Liver (tissue), 8 donors: ENCODE measurements at regions not wholly inside any gene's neighbourhood (a gene's known extent, or its start where the extent isn't known, plus 50 kb on each side); places are given as distances from the start of the nearest gene placed in this dataset.

Source experiments
- DNase-seq: peaks from one replicate; pipeline ENCODE4 v3.0.0-alpha.2; 2017; ENCODE audit warnings: low spot score
- H3K27ac ChIP-seq, 2 donors: one replicate each; pipeline ENCODE4 v1.7.0; 2013; ENCODE audit warnings: inconsistent platforms in 2 of 2, low read length in 2 of 2, control low read depth in 1 of 2, low read depth in 1 of 2, mild to moderate bottlenecking in 1 of 2
- H3K27me3 ChIP-seq, 4 donors: one replicate each; pipeline versions ENCODE4 v1.6.1 to v1.7.0; 2013; ENCODE audit warnings: low read length in 3 of 4, inconsistent platforms in 1 of 4, mild to moderate bottlenecking in 1 of 4, moderate library complexity in 1 of 4; ENCODE audit not compliant: control insufficient read depth in 4 of 4, insufficient read depth in 4 of 4
- H3K36me3 ChIP-seq, 4 donors: one replicate each; pipeline versions ENCODE4 v1.6.1 to v1.7.0; 2013; ENCODE audit warnings: low read length in 3 of 4, mild to moderate bottlenecking in 3 of 4, low read depth in 1 of 4, moderate library complexity in 1 of 4; ENCODE audit not compliant: control insufficient read depth in 4 of 4, insufficient read depth in 3 of 4
- H3K4me1 ChIP-seq, 4 donors: one replicate each; pipeline versions ENCODE4 v1.6.1 to v1.7.0; 2013; ENCODE audit warnings: low read length in 3 of 4, mild to moderate bottlenecking in 3 of 4, moderate library complexity in 1 of 4; ENCODE audit not compliant: control insufficient read depth in 4 of 4, insufficient read depth in 4 of 4
- H3K4me3 ChIP-seq, 3 donors: one replicate each; pipeline versions ENCODE4 v1.6.1 to v1.7.0; 2013; ENCODE audit warnings: low read length in 3 of 3, control low read depth in 1 of 3, low read depth in 1 of 3, mild to moderate bottlenecking in 1 of 3
- H3K9ac ChIP-seq, 2 donors: one replicate each; pipeline ENCODE4 v1.7.0; 2013; ENCODE audit warnings: low read length in 2 of 2, mild to moderate bottlenecking in 2 of 2, moderate library complexity in 2 of 2, control low read depth in 1 of 2, low read depth in 1 of 2
- H3K9me3 ChIP-seq, 4 donors: one replicate each; pipeline versions ENCODE4 v1.6.1 to v1.7.0; 2013; ENCODE audit warnings: low read length in 3 of 4; ENCODE audit not compliant: control insufficient read depth in 4 of 4
- ATF3 ChIP-seq: IDR thresholded peaks from 2 replicates; pipeline ENCODE4 v1.6.1; 2016; ENCODE audit warnings: antibody characterized with exemption
- CTCF ChIP-seq: fragments of 150-350 bp; IDR thresholded peaks from 2 replicates; pipeline ENCODE4 v1.5.1; 2017; ENCODE audit warnings: improper control_type of control experiment, low read depth, low read length; ENCODE audit not compliant: missing input control
- FOXA1 ChIP-seq: IDR thresholded peaks from 2 replicates; pipeline ENCODE4 v1.6.1; 2016; ENCODE audit warnings: antibody characterized with exemption
- FOXA2 ChIP-seq: IDR thresholded peaks from 2 replicates; pipeline ENCODE4 v1.6.1; 2016; ENCODE audit warnings: antibody characterized with exemption
- GABPA ChIP-seq, 2 donors: IDR thresholded peaks in 1 of 2; conservative IDR thresholded peaks in 1 of 2; 2 replicates each; pipeline ENCODE4 v1.6.1; 2016; ENCODE audit warnings: antibody characterized with exemption in 2 of 2, mild to moderate bottlenecking in 1 of 2, moderate library complexity in 1 of 2
- HNF4A ChIP-seq, 2 donors: conservative IDR thresholded peaks; 2 replicates each; pipeline ENCODE4 v1.6.1; 2016; ENCODE audit warnings: antibody characterized with exemption in 2 of 2, mild to moderate bottlenecking in 2 of 2
- HNF4G ChIP-seq: IDR thresholded peaks from 2 replicates; pipeline ENCODE4 v1.6.1; 2016; ENCODE audit warnings: antibody characterized with exemption
- JUND ChIP-seq, 2 donors: IDR thresholded peaks; 2 replicates each; pipeline ENCODE4 v1.6.1; 2016; ENCODE audit warnings: antibody characterized with exemption in 2 of 2
- MAX ChIP-seq: IDR thresholded peaks from 2 replicates; pipeline ENCODE4 v1.6.1; 2016; ENCODE audit warnings: antibody characterized with exemption
- NR2F2 ChIP-seq: IDR thresholded peaks from 2 replicates; pipeline ENCODE4 v1.6.1; 2016; ENCODE audit warnings: antibody characterized with exemption
- RAD21 ChIP-seq, 2 donors: IDR thresholded peaks; 2 replicates each; pipeline ENCODE4 v1.6.1; 2016; ENCODE audit warnings: antibody characterized with exemption in 2 of 2, mild to moderate bottlenecking in 2 of 2
- SP1 ChIP-seq: IDR thresholded peaks from 2 replicates; pipeline ENCODE4 v1.6.1; 2018; ENCODE audit warnings: antibody characterized with exemption, mild to moderate bottlenecking
- TAF1 ChIP-seq: conservative IDR thresholded peaks from 2 replicates; pipeline ENCODE4 v1.6.1; 2016; ENCODE audit warnings: antibody characterized with exemption, mild to moderate bottlenecking
- YY1 ChIP-seq: IDR thresholded peaks from 2 replicates; pipeline ENCODE4 v1.6.1; 2016; ENCODE audit warnings: antibody characterized with exemption, mild to moderate bottlenecking
- ZBTB33 ChIP-seq: IDR thresholded peaks from 2 replicates; pipeline ENCODE4 v1.6.1; 2016; ENCODE audit warnings: antibody characterized with exemption
- WGBS: extraction: QIAGEN DNeasy Blood & Tissue Kit; methylation state at CpG from one replicate; pipeline ENCODE4 v1.1.7; 2013; 5-methylcytosine and 5-hydroxymethylcytosine counted together
- donor health status: healthy.
- donor health status: healthy.
- donor health status: healthy.
- donor health status: healthy.
- donor health status: healthy.

GRCh38 chr12:29044799-29045198 lies 104.3 kb upstream of the FAR2 start:
- H3K9ac ChIP-seq, result no peak overlapping the region
- H3K27ac ChIP-seq, result no peak overlapping the region
- no peaks in the 10 kb centered on the region for H3K9me3 ChIP-seq
- TF ChIP-seq ATF3 (no peak), YY1 (no peak), RAD21 (IDR thresholded peaks at IDR 0.05) (no peak), MAX (no peak)
- DNase-seq, result no peak
- no peaks in the 10 kb centered on the region for H3K4me1 ChIP-seq
- H3K27me3 ChIP-seq, result no peaks in the 10 kb centered on the region
- no peaks in the 10 kb centered on the region for H3K36me3 ChIP-seq
- 2% methylated on average over 2 of the region's 2 CpGs for WGBS
- no peak overlapping the region for H3K4me3 ChIP-seq

- Histone ChIP-seq H3K9me3 (peaks cover 0 to 3% (median 2%) of the 10 kb centered on the region in 4 donors), H3K27me3 (peaks cover 0 to 3% (median 0%) of the 10 kb centered on the region in 4 donors), H3K4me1 (no peaks in the 10 kb centered on the region), H3K4me3 (no peak overlapping the region), H3K36me3 (no peaks in the 10 kb centered on the region), H3K9ac (no peak overlapping the region), H3K27ac (no peak overlapping the region)
- 70% methylated on average over 4 of the region's 4 CpGs for WGBS
- DNase-seq, result no peak
- TF ChIP-seq HNF4A (conservative IDR thresholded peaks at IDR 0.05), result no peak
- no peak for TF ChIP-seq ATF3
- no peak for TF ChIP-seq HNF4G
- no peak for TF ChIP-seq ZBTB33
- no peak for TF ChIP-seq CTCF
- TF ChIP-seq TAF1, result no peak
- no peak for TF ChIP-seq JUND (IDR thresholded peaks at IDR 0.05)
- TF ChIP-seq NR2F2, result no peak
- no peak for TF ChIP-seq FOXA1
Measured at GRCh38 chr12:29048787-29049186, 100.3 kb upstream of the FAR2 start.

- H3K27ac ChIP-seq, result no peak overlapping the region
- TF ChIP-seq JUND (IDR thresholded peaks at IDR 0.05) (no peak), TAF1 (no peak), SP1 (no peak), HNF4G (no peak), GABPA (IDR thresholded peaks at IDR 0.05 in 1 of 2, conservative IDR thresholded peaks at IDR 0.05 in 1 of 2) (no peak), CTCF (no peak), HNF4A (conservative IDR thresholded peaks at IDR 0.05) (no peak), NR2F2 (no peak), FOXA2 (no peak)
- H3K4me3 ChIP-seq, result no peak overlapping the region
- WGBS, result 23% methylated on average over 3 of the region's 3 CpGs
- no peak for DNase-seq
- H3K27me3 ChIP-seq, result peaks cover 0 to 3% (median 0%) of the 10 kb centered on the region in 4 donors
- no peaks in the 10 kb centered on the region for H3K4me1 ChIP-seq
- no peak overlapping the region for H3K9ac ChIP-seq
- peaks cover 0 to 3% (median 3%) of the 10 kb centered on the region in 4 donors for H3K9me3 ChIP-seq
- no peaks in the 10 kb centered on the region for H3K36me3 ChIP-seq
Measured at GRCh38 chr12:29050503-29050902, 98.6 kb upstream of the FAR2 start.
